Hematopoietic multipotent progenitor cell treated with erythropoietin and hydrocortisone succinate and interleukin-3 and kit ligand, for 17 days (in vitro differentiated cells): ENCODE measurements at regions not wholly inside any gene's neighbourhood (a gene's known extent, or its start where the extent isn't known, plus 50 kb on each side); places are given as distances from the start of the nearest gene placed in this dataset.
"Not testable (repeated sequence)": the region's sequence is repeated elsewhere in the genome, so short reads cannot be mapped to it uniquely, and the experiment has no call there.

ENCODE experiments used
- DNase-seq: peaks from one replicate; pipeline ENCODE4 v3.0.0-alpha.2; 2015; ENCODE audit warnings: low spot score

GRCh38 chr22:22120160-22120559 lies 124.4 kb upstream of the VPREB1 start:
- DNase-seq = no peak

GRCh38 chr22:22118987-22119386 lies 125.6 kb upstream of the VPREB1 start:
- DNase-seq = no peak

DNA sequence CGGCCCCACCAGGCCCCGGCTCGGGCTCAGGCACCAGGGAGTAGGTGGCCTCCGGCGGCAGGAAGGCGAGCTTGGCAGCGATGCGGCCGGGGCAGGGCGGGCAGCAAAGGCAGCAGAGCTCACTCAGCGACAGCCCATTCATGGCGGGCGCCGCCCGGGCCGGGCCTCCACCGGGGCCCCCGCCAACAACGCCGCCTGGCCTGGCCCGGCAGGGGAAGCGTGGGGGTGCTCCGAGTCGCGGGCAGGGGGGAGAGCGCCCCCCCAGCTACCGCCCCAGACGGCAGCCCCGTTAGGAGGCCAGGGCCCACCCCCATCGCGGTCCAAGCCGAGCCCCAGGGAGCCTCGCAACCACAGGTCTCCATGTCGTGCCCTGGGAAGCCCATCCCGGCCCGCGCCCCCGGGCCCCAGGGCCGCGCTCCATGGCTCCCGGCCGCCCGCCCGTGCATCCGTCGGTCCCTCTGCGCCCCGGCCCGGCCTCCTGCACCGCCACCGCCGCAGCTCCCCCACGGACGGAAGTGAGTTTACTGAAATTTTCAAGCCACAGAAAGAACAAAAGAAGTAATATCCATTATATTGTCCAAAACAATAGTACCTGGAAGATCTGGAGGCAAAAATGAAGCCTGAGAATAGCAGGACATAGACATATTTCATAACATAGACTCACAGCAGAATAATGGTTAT lies 126.6 kb upstream of the VPREB1 start:
- DNase-seq = not testable (repeated sequence)

DNA sequence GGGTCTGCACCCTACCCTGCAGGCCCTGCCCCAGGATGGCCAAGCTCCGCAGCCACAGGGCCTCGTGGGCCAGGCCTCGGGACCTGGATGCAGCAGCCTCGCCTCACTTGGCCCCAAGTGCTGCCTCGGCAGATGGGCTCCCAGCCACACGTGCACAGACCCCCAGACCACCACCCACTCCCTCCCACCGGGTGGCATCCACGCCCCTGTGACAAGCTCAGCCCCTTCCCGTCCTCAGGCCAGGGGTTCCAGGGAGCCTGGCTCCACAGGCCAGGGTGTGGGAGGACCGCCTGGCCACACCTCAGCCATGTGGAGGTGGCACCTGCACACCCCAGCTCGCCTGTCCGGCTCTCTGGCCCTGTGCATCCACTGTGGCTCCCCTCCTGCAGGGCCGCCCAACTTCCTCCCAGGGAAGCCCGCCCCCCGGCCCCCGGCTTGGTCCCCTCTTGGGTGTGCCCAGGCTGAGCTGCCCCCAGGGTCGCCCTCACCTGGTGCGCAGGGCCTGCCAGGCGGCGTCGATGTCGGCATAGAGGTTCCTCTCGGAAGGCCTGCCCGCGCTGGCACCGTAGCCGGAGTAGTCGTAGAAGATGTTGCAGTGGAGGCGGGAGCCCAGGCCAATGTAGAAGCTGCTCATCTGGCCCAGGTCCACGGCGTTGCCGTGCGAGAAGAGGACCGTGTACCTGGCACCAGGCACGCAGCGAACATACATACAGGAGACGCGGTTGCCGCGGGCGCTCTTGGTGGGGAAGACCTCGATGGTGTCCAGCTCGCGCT lies 127.4 kb upstream of the VPREB1 start:
- DNase-seq = not testable (repeated sequence)

GRCh38 chr22:22113701-22114100 lies 130.9 kb upstream of the VPREB1 start:
- DNase-seq = no peak

DNA sequence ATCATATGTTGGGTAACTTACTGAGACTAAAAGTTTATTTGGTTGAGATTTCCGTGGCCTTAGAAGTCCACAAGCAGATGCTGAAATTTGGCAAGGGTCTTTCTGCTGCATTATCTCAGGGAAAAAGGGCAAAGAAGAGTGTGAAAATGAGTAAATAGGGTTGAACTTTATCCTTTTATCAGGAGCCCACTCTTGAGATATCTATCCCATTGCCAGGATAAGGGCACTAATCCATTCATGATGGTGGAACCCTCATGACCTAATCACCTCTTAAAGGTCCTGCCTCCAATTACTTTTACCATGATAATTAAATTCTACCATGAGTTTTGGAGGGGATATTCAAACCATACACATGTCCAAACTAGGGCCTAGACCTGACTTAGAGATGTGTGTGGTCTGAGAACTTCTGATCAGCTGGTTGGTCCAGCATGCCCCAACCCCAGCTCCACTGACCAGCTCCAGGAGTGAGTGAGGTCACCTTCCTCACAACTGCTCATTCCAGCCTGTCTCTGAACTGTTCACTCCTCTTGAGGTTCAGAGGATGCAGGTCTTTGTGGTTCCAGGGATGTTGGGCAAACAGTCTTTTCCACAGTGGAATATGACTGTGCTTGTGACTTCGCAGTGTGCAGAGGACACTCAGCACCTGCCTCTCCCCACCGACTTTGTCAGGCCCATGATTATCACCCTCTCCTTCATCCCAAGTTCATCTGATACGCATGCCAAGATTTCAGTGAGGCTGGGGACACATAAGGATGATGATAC lies 130.1 kb upstream of the TOP3B start:
- DNase-seq = no peak

GRCh38 chr22:22111983-22112382 lies 129.4 kb upstream of the TOP3B start:
- DNase-seq = no peak

DNA sequence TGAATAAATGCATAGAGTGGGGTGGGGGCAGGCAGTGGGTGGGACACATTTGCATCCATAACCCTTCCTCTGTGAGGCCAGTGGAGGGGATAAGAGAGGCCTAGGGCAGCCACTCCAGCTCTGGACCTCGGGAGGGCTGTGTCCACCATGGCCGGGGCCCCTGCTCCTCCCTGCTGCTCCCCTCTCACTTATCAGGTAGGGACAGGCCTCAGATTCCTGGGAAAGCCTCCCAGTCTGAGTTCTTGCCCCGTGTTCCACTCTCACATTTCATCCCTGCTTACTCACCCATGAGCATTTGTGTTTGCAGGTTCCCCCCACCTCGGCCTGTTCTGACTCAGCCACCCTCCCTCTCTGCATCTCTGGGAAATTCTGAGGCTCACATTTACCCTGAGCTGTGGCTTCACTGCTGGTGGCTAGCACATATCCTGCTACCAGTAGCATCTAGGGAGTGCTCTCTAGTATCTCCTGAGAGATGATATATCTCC lies 128.7 kb upstream of the TOP3B start:
- no peak for DNase-seq

DNA sequence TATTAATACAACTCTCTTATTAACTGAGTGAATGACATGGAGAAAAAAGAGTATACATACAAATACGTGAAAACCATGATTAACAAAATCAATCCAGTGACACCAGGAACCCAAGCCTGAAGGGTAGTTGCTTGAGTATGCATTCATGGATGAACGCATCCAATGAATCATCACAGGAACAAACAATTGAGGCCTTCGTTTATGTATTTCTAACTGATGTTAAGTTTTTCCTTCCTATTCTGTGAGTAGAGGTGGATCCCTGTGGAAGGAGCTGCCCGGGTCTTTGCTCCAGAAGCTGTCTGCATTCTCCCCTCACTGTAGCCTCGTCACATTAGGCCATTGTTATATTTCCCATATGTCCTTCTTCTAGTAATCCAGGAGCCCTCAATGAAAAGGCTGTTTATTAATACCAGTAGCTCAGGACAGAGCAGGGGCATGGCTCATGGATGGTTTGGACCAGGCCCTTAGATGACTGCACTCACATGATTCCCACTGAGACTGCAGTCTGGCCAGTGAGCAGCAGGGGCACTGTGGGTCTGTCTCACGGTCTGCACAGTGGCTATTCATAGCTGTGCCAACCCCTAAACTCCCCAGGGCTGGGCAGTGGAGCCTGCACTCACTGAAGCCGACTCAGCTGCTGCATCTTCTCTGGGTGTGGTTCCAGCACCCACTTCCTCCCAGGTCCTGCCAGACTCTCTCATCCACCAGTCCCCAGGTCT lies 128.1 kb upstream of the TOP3B start:
- no peak for DNase-seq

DNA sequence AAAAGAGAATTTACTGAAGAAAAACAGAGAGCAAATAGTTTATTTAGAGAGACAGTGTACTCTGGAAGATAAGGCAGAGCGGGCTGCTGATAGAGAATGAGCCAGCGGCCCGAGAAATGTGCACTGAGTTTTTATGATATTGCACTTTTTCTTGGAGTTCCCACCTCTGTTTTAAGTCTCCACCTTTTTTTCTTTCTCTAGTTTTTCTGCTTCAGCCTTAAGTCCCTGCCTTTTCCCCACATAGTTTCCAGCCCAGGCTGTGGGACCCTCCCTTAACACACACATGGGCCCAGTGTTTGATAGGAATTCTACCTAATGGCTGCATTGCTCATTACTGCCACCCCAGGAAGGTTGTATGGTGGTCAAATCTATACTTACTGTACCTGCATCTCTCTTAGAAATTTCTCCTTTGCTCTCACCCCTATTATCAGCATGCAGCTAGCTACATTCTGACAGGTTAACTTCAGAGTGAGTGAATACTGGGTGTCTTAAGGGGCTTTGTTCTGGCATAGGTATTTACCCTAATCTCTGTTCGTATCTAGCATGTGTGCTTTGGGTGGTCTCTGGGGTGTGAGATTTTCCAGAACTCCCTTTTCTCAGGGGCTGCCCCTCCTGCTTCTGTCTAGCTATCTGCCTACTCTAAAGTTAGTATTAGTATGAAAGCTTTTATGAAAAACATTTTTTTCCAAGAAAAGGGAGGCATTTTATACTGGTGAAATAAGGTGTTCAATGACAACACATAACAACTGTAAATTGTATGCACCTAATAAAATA lies 127.3 kb upstream of the TOP3B start:
- no peak for DNase-seq

- no peak for DNase-seq
Observed at GRCh38 chr22:22106855-22107254, 124.3 kb upstream of the TOP3B start.

DNA sequence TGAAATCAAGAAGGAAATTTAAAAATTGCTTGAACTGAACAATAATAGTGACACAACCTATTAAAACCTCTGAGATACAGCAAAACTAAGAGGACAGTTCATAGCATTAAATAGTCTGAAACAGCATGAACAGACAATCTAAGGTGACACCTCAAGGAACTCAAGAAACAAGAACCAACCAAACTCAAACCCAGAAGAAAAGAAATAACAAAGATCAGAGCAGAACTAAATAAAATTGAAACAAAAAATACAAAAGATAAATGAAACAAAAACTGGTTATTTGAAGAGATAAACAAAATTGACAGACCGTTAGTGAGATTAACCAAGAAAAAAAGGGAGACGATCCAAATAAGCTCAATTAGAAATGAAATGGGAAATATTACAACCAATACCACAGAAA lies 122.8 kb upstream of the TOP3B start:
- no peak for DNase-seq

GRCh38 chr22:22103078-22103875 lies 120.7 kb upstream of the TOP3B start:
- DNase-seq = no peak

- no peak for DNase-seq
Observed at GRCh38 chr22:22099833-22100812, 117.5 kb upstream of the TOP3B start.

DNA sequence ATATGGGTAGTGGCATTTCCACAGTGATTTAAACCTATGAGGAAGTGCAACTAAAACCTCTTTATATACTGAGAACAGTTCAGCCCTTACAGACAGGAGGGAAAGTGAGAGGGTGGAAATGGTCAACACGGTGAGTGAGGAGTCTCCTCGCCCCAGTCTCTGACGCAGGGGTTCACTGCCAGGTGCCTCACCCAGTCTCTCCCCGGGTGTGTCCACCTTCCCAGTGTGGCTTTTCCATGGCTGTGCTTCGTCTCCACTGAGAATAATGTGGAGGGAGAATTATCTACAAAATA lies 116.6 kb upstream of the TOP3B start:
- no peak for DNase-seq

- DNase-seq = no peak
Observed at GRCh38 chr22:22098457-22099193, 116.0 kb upstream of the TOP3B start.

DNA sequence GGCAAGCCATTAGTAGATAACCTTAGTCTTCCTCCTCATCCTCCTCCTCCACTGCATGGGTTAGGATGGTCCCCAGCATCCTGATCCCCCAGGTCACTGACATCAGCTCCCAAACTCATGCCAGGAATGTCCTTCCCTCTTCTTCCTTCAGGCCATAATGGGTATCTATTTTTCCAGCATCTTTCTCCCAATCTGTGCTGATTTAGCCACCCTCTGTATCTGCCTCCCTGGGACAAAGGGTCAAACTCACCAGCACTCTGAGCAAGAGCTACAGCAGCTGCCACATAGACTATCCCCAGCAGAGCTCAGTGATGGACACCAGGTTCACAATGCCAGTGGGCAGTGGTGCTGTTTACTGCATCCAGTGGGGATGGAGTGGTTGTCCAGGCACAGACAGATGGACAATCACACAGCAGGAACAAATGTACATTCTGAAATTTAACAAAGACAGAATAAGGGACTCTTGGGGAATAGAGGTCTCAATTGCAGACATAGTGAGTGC lies 115.2 kb upstream of the TOP3B start:
- no peak for DNase-seq

GRCh38 chr22:22094921-22095320 lies 112.3 kb upstream of the TOP3B start:
- DNase-seq = no peak

DNA sequence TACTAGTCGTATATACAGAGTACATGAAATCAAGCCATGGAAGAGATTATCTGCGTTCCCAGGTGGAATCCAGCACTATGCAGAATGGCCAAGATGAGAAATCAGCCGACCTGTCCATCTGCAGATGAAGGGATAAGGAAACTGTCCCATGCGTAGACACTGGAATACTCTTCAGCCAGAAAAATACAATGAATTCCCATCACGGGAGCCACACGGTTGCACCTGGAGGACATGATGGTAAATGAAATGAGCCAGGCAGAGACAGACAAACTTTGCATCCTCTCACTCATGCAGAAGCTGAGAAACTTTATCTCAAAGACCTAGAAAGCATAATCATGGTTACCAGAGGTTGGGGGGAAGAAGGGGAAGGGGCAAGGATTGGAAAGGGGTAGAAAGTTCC lies 111.9 kb upstream of the TOP3B start:
- no peak for DNase-seq
